Liver (tissue), 8 donors: ENCODE measurements at regions not wholly inside any gene's neighbourhood (a gene's known extent, or its start where the extent isn't known, plus 50 kb on each side); places are given as distances from the start of the nearest gene placed in this dataset.

Experiments
- DNase-seq: peaks from one replicate; pipeline ENCODE4 v3.0.0-alpha.2; 2017; ENCODE audit warnings: low spot score
- H3K27ac ChIP-seq, 2 donors: one replicate each; pipeline ENCODE4 v1.7.0; 2013; ENCODE audit warnings: inconsistent platforms in 2 of 2, low read length in 2 of 2, control low read depth in 1 of 2, low read depth in 1 of 2, mild to moderate bottlenecking in 1 of 2
- H3K27me3 ChIP-seq, 4 donors: one replicate each; pipeline versions ENCODE4 v1.6.1 to v1.7.0; 2013; ENCODE audit warnings: low read length in 3 of 4, inconsistent platforms in 1 of 4, mild to moderate bottlenecking in 1 of 4, moderate library complexity in 1 of 4; ENCODE audit not compliant: control insufficient read depth in 4 of 4, insufficient read depth in 4 of 4
- H3K36me3 ChIP-seq, 4 donors: one replicate each; pipeline versions ENCODE4 v1.6.1 to v1.7.0; 2013; ENCODE audit warnings: low read length in 3 of 4, mild to moderate bottlenecking in 3 of 4, low read depth in 1 of 4, moderate library complexity in 1 of 4; ENCODE audit not compliant: control insufficient read depth in 4 of 4, insufficient read depth in 3 of 4
- H3K4me1 ChIP-seq, 4 donors: one replicate each; pipeline versions ENCODE4 v1.6.1 to v1.7.0; 2013; ENCODE audit warnings: low read length in 3 of 4, mild to moderate bottlenecking in 3 of 4, moderate library complexity in 1 of 4; ENCODE audit not compliant: control insufficient read depth in 4 of 4, insufficient read depth in 4 of 4
- H3K4me3 ChIP-seq, 3 donors: one replicate each; pipeline versions ENCODE4 v1.6.1 to v1.7.0; 2013; ENCODE audit warnings: low read length in 3 of 3, control low read depth in 1 of 3, low read depth in 1 of 3, mild to moderate bottlenecking in 1 of 3
- H3K9ac ChIP-seq, 2 donors: one replicate each; pipeline ENCODE4 v1.7.0; 2013; ENCODE audit warnings: low read length in 2 of 2, mild to moderate bottlenecking in 2 of 2, moderate library complexity in 2 of 2, control low read depth in 1 of 2, low read depth in 1 of 2
- H3K9me3 ChIP-seq, 4 donors: one replicate each; pipeline versions ENCODE4 v1.6.1 to v1.7.0; 2013; ENCODE audit warnings: low read length in 3 of 4; ENCODE audit not compliant: control insufficient read depth in 4 of 4
- ATF3 ChIP-seq: IDR thresholded peaks from 2 replicates; pipeline ENCODE4 v1.6.1; 2016; ENCODE audit warnings: antibody characterized with exemption
- CTCF ChIP-seq: fragments of 150-350 bp; IDR thresholded peaks from 2 replicates; pipeline ENCODE4 v1.5.1; 2017; ENCODE audit warnings: improper control_type of control experiment, low read depth, low read length; ENCODE audit not compliant: missing input control
- EGR1 ChIP-seq, 2 donors: IDR thresholded peaks; 2 replicates each; pipeline ENCODE4 v1.6.1; 2016 to 2018; ENCODE audit warnings: antibody characterized with exemption in 2 of 2, low read depth in 2 of 2
- FOXA2 ChIP-seq: IDR thresholded peaks from 2 replicates; pipeline ENCODE4 v1.6.1; 2016; ENCODE audit warnings: antibody characterized with exemption
- GABPA ChIP-seq, 2 donors: IDR thresholded peaks in 1 of 2; conservative IDR thresholded peaks in 1 of 2; 2 replicates each; pipeline ENCODE4 v1.6.1; 2016; ENCODE audit warnings: antibody characterized with exemption in 2 of 2, mild to moderate bottlenecking in 1 of 2, moderate library complexity in 1 of 2
- HNF4G ChIP-seq: IDR thresholded peaks from 2 replicates; pipeline ENCODE4 v1.6.1; 2016; ENCODE audit warnings: antibody characterized with exemption
- JUND ChIP-seq, 2 donors: IDR thresholded peaks; 2 replicates each; pipeline ENCODE4 v1.6.1; 2016; ENCODE audit warnings: antibody characterized with exemption in 2 of 2
- MAX ChIP-seq: IDR thresholded peaks from 2 replicates; pipeline ENCODE4 v1.6.1; 2016; ENCODE audit warnings: antibody characterized with exemption
- NR2F2 ChIP-seq: IDR thresholded peaks from 2 replicates; pipeline ENCODE4 v1.6.1; 2016; ENCODE audit warnings: antibody characterized with exemption
- RAD21 ChIP-seq, 2 donors: IDR thresholded peaks; 2 replicates each; pipeline ENCODE4 v1.6.1; 2016; ENCODE audit warnings: antibody characterized with exemption in 2 of 2, mild to moderate bottlenecking in 2 of 2
- REST ChIP-seq: IDR thresholded peaks from 2 replicates; pipeline ENCODE4 v1.6.1; 2016; ENCODE audit warnings: antibody characterized with exemption, mild to moderate bottlenecking
- RXRA ChIP-seq, 2 donors: IDR thresholded peaks; 2 replicates each; pipeline ENCODE4 v1.6.1; 2017 to 2018; ENCODE audit warnings: antibody characterized with exemption in 2 of 2, mild to moderate bottlenecking in 1 of 2
- SP1 ChIP-seq: IDR thresholded peaks from 2 replicates; pipeline ENCODE4 v1.6.1; 2018; ENCODE audit warnings: antibody characterized with exemption, mild to moderate bottlenecking
- TAF1 ChIP-seq: conservative IDR thresholded peaks from 2 replicates; pipeline ENCODE4 v1.6.1; 2016; ENCODE audit warnings: antibody characterized with exemption, mild to moderate bottlenecking
- YY1 ChIP-seq: IDR thresholded peaks from 2 replicates; pipeline ENCODE4 v1.6.1; 2016; ENCODE audit warnings: antibody characterized with exemption, mild to moderate bottlenecking
- ZBTB33 ChIP-seq: IDR thresholded peaks from 2 replicates; pipeline ENCODE4 v1.6.1; 2016; ENCODE audit warnings: antibody characterized with exemption
- WGBS: extraction: QIAGEN DNeasy Blood & Tissue Kit; methylation state at CpG from one replicate; pipeline ENCODE4 v1.1.7; 2013; 5-methylcytosine and 5-hydroxymethylcytosine counted together
- donor health status: healthy.
- donor health status: healthy.
- donor health status: healthy.
- donor health status: healthy.
- donor health status: healthy.

- Histone ChIP-seq H3K4me1 (no peaks in the 10 kb centered on the region), H3K27ac (no peak overlapping the region), H3K4me3 (no peak overlapping the region), H3K27me3 (peaks cover 0 to 4% (median 0%) of the 10 kb centered on the region in 4 donors), H3K9me3 (no peaks in the 10 kb centered on the region), H3K9ac (no peak overlapping the region), H3K36me3 (no peaks in the 10 kb centered on the region)
- no peak for DNase-seq
- WGBS: 86% methylated on average over 1 of the region's 1 CpG
- TF ChIP-seq ZBTB33 (no peak), SP1 (no peak), GABPA (IDR thresholded peaks at IDR 0.05 in 1 of 2, conservative IDR thresholded peaks at IDR 0.05 in 1 of 2) (no peak), EGR1 (IDR thresholded peaks at IDR 0.05; ENCODE audit: low read depth in 2 of 2) (no peak), TAF1 (no peak), NR2F2 (no peak), JUND (IDR thresholded peaks at IDR 0.05) (no peak)
Measured at GRCh38 chr7:55303220-55303619, 61.9 kb upstream of the LANCL2 start.

- no peak overlapping the region for H3K27ac ChIP-seq
- no peak overlapping the region for H3K9ac ChIP-seq
- H3K27me3 ChIP-seq: peaks cover 0 to 4% (median 0%) of the 10 kb centered on the region in 4 donors
- no peak overlapping the region for H3K4me3 ChIP-seq
- H3K36me3 ChIP-seq: no peaks in the 10 kb centered on the region
- DNase-seq: no peak
- no peaks in the 10 kb centered on the region for H3K4me1 ChIP-seq
- no peak for TF ChIP-seq EGR1 (IDR thresholded peaks at IDR 0.05; ENCODE audit: low read depth in 2 of 2)
- TF ChIP-seq MAX: no peak
- no peak for TF ChIP-seq HNF4G
- TF ChIP-seq GABPA (IDR thresholded peaks at IDR 0.05 in 1 of 2, conservative IDR thresholded peaks at IDR 0.05 in 1 of 2): no peak
- TF ChIP-seq ATF3: no peak
- no peak for TF ChIP-seq RAD21 (IDR thresholded peaks at IDR 0.05)
- no peak for TF ChIP-seq YY1
- TF ChIP-seq FOXA2: no peak
- TF ChIP-seq RXRA (IDR thresholded peaks at IDR 0.05): no peak
- TF ChIP-seq TAF1: no peak
- TF ChIP-seq JUND (IDR thresholded peaks at IDR 0.05): no peak
- no peaks in the 10 kb centered on the region for H3K9me3 ChIP-seq
- 71% methylated on average over 4 of the region's 4 CpGs for WGBS
Measured at GRCh38 chr7:55304018-55304762, 60.9 kb upstream of the LANCL2 start.

- peaks cover 0 to 4% (median 0%) of the 10 kb centered on the region in 4 donors for H3K27me3 ChIP-seq
- H3K9me3 ChIP-seq: no peaks in the 10 kb centered on the region
- no peak for TF ChIP-seq EGR1 (IDR thresholded peaks at IDR 0.05; ENCODE audit: low read depth in 2 of 2)
- no peak for TF ChIP-seq SP1
- TF ChIP-seq REST: no peak
- TF ChIP-seq JUND (IDR thresholded peaks at IDR 0.05): no peak
- no peak for TF ChIP-seq CTCF
- no peak for TF ChIP-seq RXRA (IDR thresholded peaks at IDR 0.05)
- H3K27ac ChIP-seq: no peak overlapping the region
- no peaks in the 10 kb centered on the region for H3K36me3 ChIP-seq
- no peak for DNase-seq
- WGBS: 88% methylated on average over 1 of the region's 1 CpG
- no peaks in the 10 kb centered on the region for H3K4me1 ChIP-seq
- H3K4me3 ChIP-seq: no peak overlapping the region
- H3K9ac ChIP-seq: no peak overlapping the region
Measured at GRCh38 chr7:55305135-55305534, 60.0 kb upstream of the LANCL2 start.
